MG63 (cell line): ENCODE measurements at regions not wholly inside any gene's neighbourhood (a gene's known extent, or its start where the extent isn't known, plus 50 kb on each side); places are given as distances from the start of the nearest gene placed in this dataset.

Experiments used
- DNase-seq: peaks from one replicate; pipeline ENCODE4 v3.0.0-alpha.2; 2020
- H3K27me3 ChIP-seq: fragments of 250-450 bp; sonication (Bioruptor Pico); 2 replicates; pipeline ENCODE4 v1.5.1; 2020; ENCODE audit warnings: mild to moderate bottlenecking, moderate library complexity
- H3K36me3 ChIP-seq: fragments of 250-450 bp; sonication (Bioruptor Pico); 2 replicates; pipeline ENCODE4 v1.5.1; 2020; ENCODE audit warnings: mild to moderate bottlenecking, moderate library complexity
- H3K4me3 ChIP-seq: fragments of 250-450 bp; sonication (Bioruptor Pico); 2 replicates; pipeline ENCODE4 v1.5.1; 2020; ENCODE audit warnings: mild to moderate bottlenecking, moderate library complexity
- H3K9me3 ChIP-seq: fragments of 250-450 bp; sonication (Bioruptor Pico); 2 replicates; pipeline ENCODE4 v1.5.1; 2020; ENCODE audit warnings: mild to moderate bottlenecking, moderate library complexity

- H3K4me3 ChIP-seq = no peak overlapping the region
- H3K9me3 ChIP-seq = no peaks in the 10 kb centered on the region
- H3K27me3 ChIP-seq = no peaks in the 10 kb centered on the region
- no peaks in the 10 kb centered on the region for H3K36me3 ChIP-seq
- DNase-seq = no peak
Measured at GRCh38 chr3:34298653-34299052, 500.2 kb downstream of the PDCD6IP start.

- Histone ChIP-seq H3K27me3 (no peaks in the 10 kb centered on the region), H3K9me3 (no peaks in the 10 kb centered on the region), H3K36me3 (no peaks in the 10 kb centered on the region), H3K4me3 (no peak overlapping the region)
- no peak for DNase-seq
Measured at GRCh38 chr3:34300621-34301020, 502.2 kb downstream of the PDCD6IP start.

- no peaks in the 10 kb centered on the region for H3K9me3 ChIP-seq
- no peaks in the 10 kb centered on the region for H3K36me3 ChIP-seq
Measured at GRCh38 chr3:34301313-34301712, 502.9 kb downstream of the PDCD6IP start.

GRCh38 chr3:34305266-34305665 lies 506.8 kb downstream of the PDCD6IP start:
- no peaks in the 10 kb centered on the region for H3K27me3 ChIP-seq
- H3K36me3 ChIP-seq = no peaks in the 10 kb centered on the region
- no peaks in the 10 kb centered on the region for H3K9me3 ChIP-seq
- H3K4me3 ChIP-seq = no peak overlapping the region
- no peak for DNase-seq

More at GRCh38 chr3:34301313-34301712, 502.9 kb downstream of the PDCD6IP start:
- Histone ChIP-seq H3K27me3 (no peaks in the 10 kb centered on the region), H3K4me3 (no peak overlapping the region)
- no peak for DNase-seq

GRCh38 chr3:34312684-34313083 lies 514.3 kb downstream of the PDCD6IP start:
- Histone ChIP-seq H3K4me3 (no peak overlapping the region), H3K36me3 (no peaks in the 10 kb centered on the region), H3K27me3 (no peaks in the 10 kb centered on the region), H3K9me3 (no peaks in the 10 kb centered on the region)
- DNase-seq = no peak

GRCh38 chr3:34319881-34320280 lies 521.5 kb downstream of the PDCD6IP start:
- Histone ChIP-seq H3K36me3 (no peaks in the 10 kb centered on the region), H3K27me3 (no peaks in the 10 kb centered on the region)
- DNase-seq = no peak

GRCh38 chr3:34323517-34323916 lies 525.1 kb downstream of the PDCD6IP start:
- DNase-seq = no peak
- H3K4me3 ChIP-seq = no peak overlapping the region
- no peaks in the 10 kb centered on the region for H3K36me3 ChIP-seq
- no peaks in the 10 kb centered on the region for H3K9me3 ChIP-seq
- no peaks in the 10 kb centered on the region for H3K27me3 ChIP-seq

More at GRCh38 chr3:34319881-34320280, 521.5 kb downstream of the PDCD6IP start:
- Histone ChIP-seq H3K4me3 (no peak overlapping the region), H3K9me3 (no peaks in the 10 kb centered on the region)

GRCh38 chr3:34346656-34347055 lies 548.2 kb downstream of the PDCD6IP start:
- Histone ChIP-seq H3K4me3 (no peak overlapping the region), H3K27me3 (no peaks in the 10 kb centered on the region), H3K36me3 (no peaks in the 10 kb centered on the region), H3K9me3 (no peaks in the 10 kb centered on the region)
- no peak for DNase-seq

GRCh38 chr3:34351882-34352777 lies 553.7 kb downstream of the PDCD6IP start:
- Histone ChIP-seq H3K4me3 (no peak overlapping the region), H3K9me3 (no peaks in the 10 kb centered on the region), H3K27me3 (no peaks in the 10 kb centered on the region), H3K36me3 (no peaks in the 10 kb centered on the region)
- DNase-seq = no peak

GRCh38 chr3:34352778-34353331 lies 554.4 kb downstream of the PDCD6IP start:
- DNase-seq = no peak
- no peaks in the 10 kb centered on the region for H3K9me3 ChIP-seq
- no peaks in the 10 kb centered on the region for H3K27me3 ChIP-seq
- no peaks in the 10 kb centered on the region for H3K36me3 ChIP-seq
- no peak overlapping the region for H3K4me3 ChIP-seq

- Histone ChIP-seq H3K9me3 (no peaks in the 10 kb centered on the region), H3K36me3 (no peaks in the 10 kb centered on the region), H3K27me3 (no peaks in the 10 kb centered on the region), H3K4me3 (no peak overlapping the region)
- DNase-seq = no peak
Measured at GRCh38 chr3:34357461-34357860, 559.0 kb downstream of the PDCD6IP start.

- DNase-seq = no peak
- Histone ChIP-seq H3K4me3 (no peak overlapping the region), H3K36me3 (no peaks in the 10 kb centered on the region), H3K9me3 (no peaks in the 10 kb centered on the region), H3K27me3 (no peaks in the 10 kb centered on the region)
Measured at GRCh38 chr3:34359064-34359463, 560.6 kb downstream of the PDCD6IP start.

GRCh38 chr3:34360713-34361112 lies 562.3 kb downstream of the PDCD6IP start:
- no peak for DNase-seq
- H3K36me3 ChIP-seq = no peaks in the 10 kb centered on the region
- H3K4me3 ChIP-seq = no peak overlapping the region
- no peaks in the 10 kb centered on the region for H3K9me3 ChIP-seq
- H3K27me3 ChIP-seq = no peaks in the 10 kb centered on the region

- no peak overlapping the region for H3K4me3 ChIP-seq
- H3K9me3 ChIP-seq = no peaks in the 10 kb centered on the region
- no peak for DNase-seq
- H3K27me3 ChIP-seq = no peaks in the 10 kb centered on the region
- no peaks in the 10 kb centered on the region for H3K36me3 ChIP-seq
Measured at GRCh38 chr3:34361921-34362320, 563.5 kb downstream of the PDCD6IP start.

GRCh38 chr3:34362910-34363309 lies 564.5 kb downstream of the PDCD6IP start:
- Histone ChIP-seq H3K27me3 (no peaks in the 10 kb centered on the region), H3K36me3 (no peaks in the 10 kb centered on the region), H3K4me3 (no peak overlapping the region), H3K9me3 (no peaks in the 10 kb centered on the region)
- no peak for DNase-seq

GRCh38 chr3:34363881-34364280 lies 565.5 kb downstream of the PDCD6IP start:
- Histone ChIP-seq H3K27me3 (no peaks in the 10 kb centered on the region), H3K9me3 (no peaks in the 10 kb centered on the region), H3K4me3 (no peak overlapping the region), H3K36me3 (no peaks in the 10 kb centered on the region)
- no peak for DNase-seq

GRCh38 chr3:34364335-34364734 lies 565.9 kb downstream of the PDCD6IP start:
- DNase-seq = no peak
- Histone ChIP-seq H3K27me3 (no peaks in the 10 kb centered on the region), H3K4me3 (no peak overlapping the region), H3K36me3 (no peaks in the 10 kb centered on the region), H3K9me3 (no peaks in the 10 kb centered on the region)

GRCh38 chr3:34365231-34365630 lies 566.8 kb downstream of the PDCD6IP start:
- no peaks in the 10 kb centered on the region for H3K36me3 ChIP-seq
- H3K9me3 ChIP-seq = no peaks in the 10 kb centered on the region
- H3K27me3 ChIP-seq = no peaks in the 10 kb centered on the region
- DNase-seq = no peak
- H3K4me3 ChIP-seq = no peak overlapping the region
